Testis (tissue), 2 donors: ENCODE measurements at regions not wholly inside any gene's neighbourhood (a gene's known extent, or its start where the extent isn't known, plus 50 kb on each side); places are given as distances from the start of the nearest gene placed in this dataset.

Source experiments
- POLR2A ChIP-seq: fragments of 450-650 bp; IDR thresholded peaks from one replicate; pipeline ENCODE4 v1.6.1; 2017; ENCODE audit warnings: antibody characterized with exemption, mild to moderate bottlenecking, moderate library complexity
- TF ChIP-seq, protein P1 (sequence below), 3 experiments: fragments of 450-650 bp in 2 of 3; fragments of 200-600 bp in 1 of 3; sonication (generic) in 1 of 3; IDR thresholded peaks; one replicate each; pipeline ENCODE4 v1.5.1; 2016 to 2019; ENCODE audit warnings: antibody characterized with exemption in 3 of 3, mild to moderate bottlenecking in 2 of 3, moderate library complexity in 1 of 3

GRCh38 chr17:36812762-36813161 lies 124.5 kb upstream of the LHX1 start:
- TF ChIP-seq, protein P1, sequence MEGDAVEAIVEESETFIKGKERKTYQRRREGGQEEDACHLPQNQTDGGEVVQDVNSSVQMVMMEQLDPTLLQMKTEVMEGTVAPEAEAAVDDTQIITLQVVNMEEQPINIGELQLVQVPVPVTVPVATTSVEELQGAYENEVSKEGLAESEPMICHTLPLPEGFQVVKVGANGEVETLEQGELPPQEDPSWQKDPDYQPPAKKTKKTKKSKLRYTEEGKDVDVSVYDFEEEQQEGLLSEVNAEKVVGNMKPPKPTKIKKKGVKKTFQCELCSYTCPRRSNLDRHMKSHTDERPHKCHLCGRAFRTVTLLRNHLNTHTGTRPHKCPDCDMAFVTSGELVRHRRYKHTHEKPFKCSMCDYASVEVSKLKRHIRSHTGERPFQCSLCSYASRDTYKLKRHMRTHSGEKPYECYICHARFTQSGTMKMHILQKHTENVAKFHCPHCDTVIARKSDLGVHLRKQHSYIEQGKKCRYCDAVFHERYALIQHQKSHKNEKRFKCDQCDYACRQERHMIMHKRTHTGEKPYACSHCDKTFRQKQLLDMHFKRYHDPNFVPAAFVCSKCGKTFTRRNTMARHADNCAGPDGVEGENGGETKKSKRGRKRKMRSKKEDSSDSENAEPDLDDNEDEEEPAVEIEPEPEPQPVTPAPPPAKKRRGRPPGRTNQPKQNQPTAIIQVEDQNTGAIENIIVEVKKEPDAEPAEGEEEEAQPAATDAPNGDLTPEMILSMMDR (IDR thresholded peaks at IDR 0.05): no peak
- TF ChIP-seq POLR2A: no peak
